ENCODE measurements at regions not wholly inside any gene's neighbourhood (a gene's known extent, or its start where the extent isn't known, plus 50 kb on each side); places are given as distances from the start of the nearest gene placed in this dataset.

DNA sequence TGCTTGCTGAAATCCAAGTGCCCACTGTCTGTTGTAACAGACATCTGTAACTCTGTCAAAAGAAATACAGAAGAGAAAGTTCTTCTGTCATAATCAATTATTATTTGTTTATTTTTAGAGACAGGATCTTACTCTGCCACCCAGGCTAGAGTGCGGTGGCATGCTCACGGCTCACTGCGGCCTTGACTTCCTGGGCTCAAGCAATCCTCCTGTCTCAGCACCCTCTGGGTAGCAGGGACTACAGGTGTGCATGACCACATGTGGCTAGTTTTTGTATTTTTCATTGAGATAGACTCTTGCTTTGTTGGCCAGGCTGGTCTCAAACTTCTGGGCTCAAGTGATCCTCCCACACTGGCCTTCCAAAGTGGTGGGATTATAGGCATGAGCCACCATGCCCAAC lies 177.6 kb upstream of the SETMAR start:
- Histone ChIP-seq H3K27me3 (ENCODE audit: control insufficient read depth in 1 of 2, insufficient read depth in 2 of 2, low read length in 2 of 2) (no peaks in the 10 kb centered on the region), H3K9me3 (ENCODE audit: control insufficient read depth in 1 of 2, low read length in 2 of 2) (no peaks in the 10 kb centered on the region), H3K4me3 (ENCODE audit: low read depth in 1 of 2, low read length in 2 of 2) (no peak overlapping the region), H3K9ac (ENCODE audit: low read depth in 1 of 2, low read length in 2 of 2) (no peak overlapping the region), H3K27ac (ENCODE audit: low read depth, low read length) (no peak overlapping the region), H3K4me1 (ENCODE audit: control insufficient read depth in 1 of 2, insufficient read depth in 2 of 2, low read length in 2 of 2) (no peaks in the 10 kb centered on the region), H3K36me3 (ENCODE audit: control insufficient read depth in 1 of 2, insufficient read depth in 2 of 2, low read length in 2 of 2) (no peaks in the 10 kb centered on the region)

- Histone ChIP-seq H3K4me1 (ENCODE audit: control insufficient read depth in 1 of 2, insufficient read depth in 2 of 2, low read length in 2 of 2) (peaks cover 0 to 8% of the 10 kb centered on the region in 2 donors), H3K9ac (ENCODE audit: low read depth in 1 of 2, low read length in 2 of 2) (no peak overlapping the region), H3K27me3 (ENCODE audit: control insufficient read depth in 1 of 2, insufficient read depth in 2 of 2, low read length in 2 of 2) (no peaks in the 10 kb centered on the region), H3K36me3 (ENCODE audit: control insufficient read depth in 1 of 2, insufficient read depth in 2 of 2, low read length in 2 of 2) (no peaks in the 10 kb centered on the region), H3K9me3 (ENCODE audit: control insufficient read depth in 1 of 2, low read length in 2 of 2) (no peaks in the 10 kb centered on the region), H3K27ac (ENCODE audit: low read depth, low read length) (no peak overlapping the region), H3K4me3 (ENCODE audit: low read depth in 1 of 2, low read length in 2 of 2) (no peak overlapping the region)
Observed at GRCh38 chr3:4138150-4138785, 164.9 kb upstream of the SETMAR start.

- peaks cover 0 to 8% of the 10 kb centered on the region in 2 donors for H3K4me1 ChIP-seq (ENCODE audit: control insufficient read depth in 1 of 2, insufficient read depth in 2 of 2, low read length in 2 of 2)
- no peak overlapping the region for H3K27ac ChIP-seq (ENCODE audit: low read depth, low read length)
- no peaks in the 10 kb centered on the region for H3K9me3 ChIP-seq (ENCODE audit: control insufficient read depth in 1 of 2, low read length in 2 of 2)
Observed at GRCh38 chr3:4138786-4139431, 164.3 kb upstream of the SETMAR start.

GRCh38 chr3:4139462-4140140 lies 163.6 kb upstream of the SETMAR start:
- H3K4me3 ChIP-seq (ENCODE audit: low read depth in 1 of 2, low read length in 2 of 2) = no peak overlapping the region
- peaks cover 0 to 8% of the 10 kb centered on the region in 2 donors for H3K4me1 ChIP-seq (ENCODE audit: control insufficient read depth in 1 of 2, insufficient read depth in 2 of 2, low read length in 2 of 2)
- no peaks in the 10 kb centered on the region for H3K36me3 ChIP-seq (ENCODE audit: control insufficient read depth in 1 of 2, insufficient read depth in 2 of 2, low read length in 2 of 2)
- no peaks in the 10 kb centered on the region for H3K27me3 ChIP-seq (ENCODE audit: control insufficient read depth in 1 of 2, insufficient read depth in 2 of 2, low read length in 2 of 2)
- H3K27ac ChIP-seq (ENCODE audit: low read depth, low read length) = no peak overlapping the region
- no peak overlapping the region for H3K9ac ChIP-seq (ENCODE audit: low read depth in 1 of 2, low read length in 2 of 2)
- H3K9me3 ChIP-seq (ENCODE audit: control insufficient read depth in 1 of 2, low read length in 2 of 2) = no peaks in the 10 kb centered on the region

More at GRCh38 chr3:4138786-4139431, 164.3 kb upstream of the SETMAR start:
- no peak overlapping the region for H3K9ac ChIP-seq (ENCODE audit: low read depth in 1 of 2, low read length in 2 of 2)
- H3K36me3 ChIP-seq (ENCODE audit: control insufficient read depth in 1 of 2, insufficient read depth in 2 of 2, low read length in 2 of 2) = no peaks in the 10 kb centered on the region
- H3K4me3 ChIP-seq (ENCODE audit: low read depth in 1 of 2, low read length in 2 of 2) = no peak overlapping the region
- no peaks in the 10 kb centered on the region for H3K27me3 ChIP-seq (ENCODE audit: control insufficient read depth in 1 of 2, insufficient read depth in 2 of 2, low read length in 2 of 2)

GRCh38 chr3:4140921-4141320 lies 162.2 kb upstream of the SETMAR start:
- Histone ChIP-seq H3K9me3 (ENCODE audit: control insufficient read depth in 1 of 2, low read length in 2 of 2) (no peaks in the 10 kb centered on the region), H3K27me3 (ENCODE audit: control insufficient read depth in 1 of 2, insufficient read depth in 2 of 2, low read length in 2 of 2) (no peaks in the 10 kb centered on the region), H3K9ac (ENCODE audit: low read depth in 1 of 2, low read length in 2 of 2) (no peak overlapping the region), H3K27ac (ENCODE audit: low read depth, low read length) (no peak overlapping the region), H3K4me1 (ENCODE audit: control insufficient read depth in 1 of 2, insufficient read depth in 2 of 2, low read length in 2 of 2) (peaks cover 0 to 8% of the 10 kb centered on the region in 2 donors), H3K4me3 (ENCODE audit: low read depth in 1 of 2, low read length in 2 of 2) (no peak overlapping the region), H3K36me3 (ENCODE audit: control insufficient read depth in 1 of 2, insufficient read depth in 2 of 2, low read length in 2 of 2) (no peaks in the 10 kb centered on the region)

- Histone ChIP-seq H3K9ac (ENCODE audit: low read depth in 1 of 2, low read length in 2 of 2) (no peak overlapping the region), H3K27ac (ENCODE audit: low read depth, low read length) (no peak overlapping the region), H3K4me3 (ENCODE audit: low read depth in 1 of 2, low read length in 2 of 2) (no peak overlapping the region), H3K36me3 (ENCODE audit: control insufficient read depth in 1 of 2, insufficient read depth in 2 of 2, low read length in 2 of 2) (no peaks in the 10 kb centered on the region), H3K9me3 (ENCODE audit: control insufficient read depth in 1 of 2, low read length in 2 of 2) (no peaks in the 10 kb centered on the region), H3K27me3 (ENCODE audit: control insufficient read depth in 1 of 2, insufficient read depth in 2 of 2, low read length in 2 of 2) (no peaks in the 10 kb centered on the region), H3K4me1 (ENCODE audit: control insufficient read depth in 1 of 2, insufficient read depth in 2 of 2, low read length in 2 of 2) (no peaks in the 10 kb centered on the region)
Observed at GRCh38 chr3:4147556-4148118, 155.5 kb upstream of the SETMAR start.

GRCh38 chr3:4149296-4149695 lies 153.9 kb upstream of the SETMAR start:
- no peaks in the 10 kb centered on the region for H3K36me3 ChIP-seq (ENCODE audit: control insufficient read depth in 1 of 2, insufficient read depth in 2 of 2, low read length in 2 of 2)
- H3K9ac ChIP-seq (ENCODE audit: low read depth in 1 of 2, low read length in 2 of 2) = no peak overlapping the region
- H3K27me3 ChIP-seq (ENCODE audit: control insufficient read depth in 1 of 2, insufficient read depth in 2 of 2, low read length in 2 of 2) = no peaks in the 10 kb centered on the region
- no peak overlapping the region for H3K27ac ChIP-seq (ENCODE audit: low read depth, low read length)
- H3K4me3 ChIP-seq (ENCODE audit: low read depth in 1 of 2, low read length in 2 of 2) = no peak overlapping the region
- H3K9me3 ChIP-seq (ENCODE audit: control insufficient read depth in 1 of 2, low read length in 2 of 2) = no peaks in the 10 kb centered on the region
- no peaks in the 10 kb centered on the region for H3K4me1 ChIP-seq (ENCODE audit: control insufficient read depth in 1 of 2, insufficient read depth in 2 of 2, low read length in 2 of 2)

GRCh38 chr3:4150816-4151215 lies 152.4 kb upstream of the SETMAR start:
- Histone ChIP-seq H3K36me3 (ENCODE audit: control insufficient read depth in 1 of 2, insufficient read depth in 2 of 2, low read length in 2 of 2) (no peaks in the 10 kb centered on the region), H3K27ac (ENCODE audit: low read depth, low read length) (no peak overlapping the region), H3K4me1 (ENCODE audit: control insufficient read depth in 1 of 2, insufficient read depth in 2 of 2, low read length in 2 of 2) (no peaks in the 10 kb centered on the region), H3K27me3 (ENCODE audit: control insufficient read depth in 1 of 2, insufficient read depth in 2 of 2, low read length in 2 of 2) (no peaks in the 10 kb centered on the region), H3K9ac (ENCODE audit: low read depth in 1 of 2, low read length in 2 of 2) (no peak overlapping the region), H3K4me3 (ENCODE audit: low read depth in 1 of 2, low read length in 2 of 2) (no peak overlapping the region), H3K9me3 (ENCODE audit: control insufficient read depth in 1 of 2, low read length in 2 of 2) (no peaks in the 10 kb centered on the region)

GRCh38 chr3:4151859-4152258 lies 151.3 kb upstream of the SETMAR start:
- H3K4me3 ChIP-seq (ENCODE audit: low read depth in 1 of 2, low read length in 2 of 2) = no peak overlapping the region
- no peak overlapping the region for H3K27ac ChIP-seq (ENCODE audit: low read depth, low read length)
- no peaks in the 10 kb centered on the region for H3K27me3 ChIP-seq (ENCODE audit: control insufficient read depth in 1 of 2, insufficient read depth in 2 of 2, low read length in 2 of 2)
- no peaks in the 10 kb centered on the region for H3K4me1 ChIP-seq (ENCODE audit: control insufficient read depth in 1 of 2, insufficient read depth in 2 of 2, low read length in 2 of 2)
- no peaks in the 10 kb centered on the region for H3K36me3 ChIP-seq (ENCODE audit: control insufficient read depth in 1 of 2, insufficient read depth in 2 of 2, low read length in 2 of 2)
- H3K9me3 ChIP-seq (ENCODE audit: control insufficient read depth in 1 of 2, low read length in 2 of 2) = no peaks in the 10 kb centered on the region
- H3K9ac ChIP-seq (ENCODE audit: low read depth in 1 of 2, low read length in 2 of 2) = no peak overlapping the region

DNA sequence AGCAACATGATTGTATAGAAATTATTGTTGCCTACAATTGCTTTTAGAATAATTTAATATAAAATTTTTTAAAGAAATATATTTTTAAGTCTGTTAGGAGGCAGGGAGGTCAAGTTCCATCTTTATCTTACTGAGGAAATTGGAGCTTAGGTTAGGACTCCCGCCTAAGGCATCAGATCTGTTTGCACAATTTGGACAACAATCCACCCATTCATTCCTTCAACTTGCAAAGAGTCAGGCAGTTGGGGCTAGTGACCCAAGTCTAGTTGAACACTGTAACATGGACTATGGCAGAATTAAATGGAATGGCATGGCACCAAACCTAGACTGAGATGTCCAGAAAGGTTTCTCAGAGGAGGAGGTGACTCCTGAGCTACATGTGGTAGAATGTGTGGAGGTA lies 149.4 kb upstream of the SETMAR start:
- Histone ChIP-seq H3K9me3 (ENCODE audit: control insufficient read depth in 1 of 2, low read length in 2 of 2) (no peaks in the 10 kb centered on the region), H3K36me3 (ENCODE audit: control insufficient read depth in 1 of 2, insufficient read depth in 2 of 2, low read length in 2 of 2) (no peaks in the 10 kb centered on the region), H3K27ac (ENCODE audit: low read depth, low read length) (no peak overlapping the region)

More for the DNA sequence above, 149.4 kb upstream of the SETMAR start:
- H3K4me1 ChIP-seq (ENCODE audit: control insufficient read depth in 1 of 2, insufficient read depth in 2 of 2, low read length in 2 of 2) = no peaks in the 10 kb centered on the region
- H3K9ac ChIP-seq (ENCODE audit: low read depth in 1 of 2, low read length in 2 of 2) = no peak overlapping the region
- no peak overlapping the region for H3K4me3 ChIP-seq (ENCODE audit: low read depth in 1 of 2, low read length in 2 of 2)
- H3K27me3 ChIP-seq (ENCODE audit: control insufficient read depth in 1 of 2, insufficient read depth in 2 of 2, low read length in 2 of 2) = no peaks in the 10 kb centered on the region

Measured in duodenal mucosa (tissue), 2 donors.